ENCODE measurements at regions not wholly inside any gene's neighbourhood (a gene's known extent, or its start where the extent isn't known, plus 50 kb on each side); places are given as distances from the start of the nearest gene placed in this dataset.

GRCh38 chr6:91637217-91637616 is 1050.3 kb upstream of the MAP3K7 start:
- no peaks in the 10 kb centered on the region for H3K36me3 ChIP-seq (ENCODE audit: control insufficient read depth, insufficient read depth, low read length)
- no peak overlapping the region for H3K9ac ChIP-seq (ENCODE audit: low read depth, low read length)
- no peak overlapping the region for H3K4me3 ChIP-seq (ENCODE audit: low read depth, low read length)
- H3K27ac ChIP-seq (ENCODE audit: low read depth, low read length): no peak overlapping the region
- no peaks in the 10 kb centered on the region for H3K27me3 ChIP-seq (ENCODE audit: control insufficient read depth, insufficient read depth, low read length)
- H3K4me1 ChIP-seq (ENCODE audit: control insufficient read depth, insufficient read depth, low read length): peaks cover 22% of the 10 kb centered on the region
- no peaks in the 10 kb centered on the region for H3K9me3 ChIP-seq (ENCODE audit: control insufficient read depth, insufficient read depth, low read length)

GRCh38 chr6:91634791-91635190 is 1047.9 kb upstream of the MAP3K7 start:
- Histone ChIP-seq H3K27ac (ENCODE audit: low read depth, low read length) (peak overlapping the region; percentile 21), H3K9ac (ENCODE audit: low read depth, low read length) (no peak overlapping the region), H3K9me3 (ENCODE audit: control insufficient read depth, insufficient read depth, low read length) (no peaks in the 10 kb centered on the region), H3K27me3 (ENCODE audit: control insufficient read depth, insufficient read depth, low read length) (no peaks in the 10 kb centered on the region), H3K4me1 (ENCODE audit: control insufficient read depth, insufficient read depth, low read length) (peaks cover 22% of the 10 kb centered on the region), H3K36me3 (ENCODE audit: control insufficient read depth, insufficient read depth, low read length) (no peaks in the 10 kb centered on the region), H3K4me3 (ENCODE audit: low read depth, low read length) (no peak overlapping the region)

GRCh38 chr6:91633374-91634111 is 1046.7 kb upstream of the MAP3K7 start:
- Histone ChIP-seq H3K27me3 (ENCODE audit: control insufficient read depth, insufficient read depth, low read length) (no peaks in the 10 kb centered on the region), H3K27ac (ENCODE audit: low read depth, low read length) (peak overlapping the region; percentile 14), H3K9ac (ENCODE audit: low read depth, low read length) (no peak overlapping the region), H3K4me3 (ENCODE audit: low read depth, low read length) (no peak overlapping the region), H3K9me3 (ENCODE audit: control insufficient read depth, insufficient read depth, low read length) (no peaks in the 10 kb centered on the region), H3K4me1 (ENCODE audit: control insufficient read depth, insufficient read depth, low read length) (peaks cover 22% of the 10 kb centered on the region), H3K36me3 (ENCODE audit: control insufficient read depth, insufficient read depth, low read length) (no peaks in the 10 kb centered on the region)

GRCh38 chr6:91632308-91632707 is 1045.4 kb upstream of the MAP3K7 start:
- Histone ChIP-seq H3K27ac (ENCODE audit: low read depth, low read length) (no peak overlapping the region), H3K9ac (ENCODE audit: low read depth, low read length) (no peak overlapping the region), H3K4me1 (ENCODE audit: control insufficient read depth, insufficient read depth, low read length) (peaks cover 22% of the 10 kb centered on the region), H3K27me3 (ENCODE audit: control insufficient read depth, insufficient read depth, low read length) (no peaks in the 10 kb centered on the region), H3K9me3 (ENCODE audit: control insufficient read depth, insufficient read depth, low read length) (no peaks in the 10 kb centered on the region), H3K36me3 (ENCODE audit: control insufficient read depth, insufficient read depth, low read length) (no peaks in the 10 kb centered on the region), H3K4me3 (ENCODE audit: low read depth, low read length) (no peak overlapping the region)

GRCh38 chr6:91631227-91631626 is 1044.4 kb upstream of the MAP3K7 start:
- no peaks in the 10 kb centered on the region for H3K27me3 ChIP-seq (ENCODE audit: control insufficient read depth, insufficient read depth, low read length)
- H3K9ac ChIP-seq (ENCODE audit: low read depth, low read length): no peak overlapping the region
- H3K9me3 ChIP-seq (ENCODE audit: control insufficient read depth, insufficient read depth, low read length): no peaks in the 10 kb centered on the region
- H3K36me3 ChIP-seq (ENCODE audit: control insufficient read depth, insufficient read depth, low read length): no peaks in the 10 kb centered on the region
- H3K4me3 ChIP-seq (ENCODE audit: low read depth, low read length): no peak overlapping the region
- peaks cover 22% of the 10 kb centered on the region for H3K4me1 ChIP-seq (ENCODE audit: control insufficient read depth, insufficient read depth, low read length)
- no peak overlapping the region for H3K27ac ChIP-seq (ENCODE audit: low read depth, low read length)

- no peaks in the 10 kb centered on the region for H3K36me3 ChIP-seq (ENCODE audit: control insufficient read depth, insufficient read depth, low read length)
These were observed 1040.0 kb upstream of the MAP3K7 start for GRCh38 chr6:91626911-91627310.

GRCh38 chr6:91613481-91613880 is 1026.6 kb upstream of the MAP3K7 start:
- H3K4me3 ChIP-seq (ENCODE audit: low read depth, low read length): no peak overlapping the region
- no peak overlapping the region for H3K27ac ChIP-seq (ENCODE audit: low read depth, low read length)
- H3K27me3 ChIP-seq (ENCODE audit: control insufficient read depth, insufficient read depth, low read length): no peaks in the 10 kb centered on the region
- no peaks in the 10 kb centered on the region for H3K36me3 ChIP-seq (ENCODE audit: control insufficient read depth, insufficient read depth, low read length)
- H3K9me3 ChIP-seq (ENCODE audit: control insufficient read depth, insufficient read depth, low read length): no peaks in the 10 kb centered on the region
- no peak overlapping the region for H3K9ac ChIP-seq (ENCODE audit: low read depth, low read length)
- H3K4me1 ChIP-seq (ENCODE audit: control insufficient read depth, insufficient read depth, low read length): no peaks in the 10 kb centered on the region

More at GRCh38 chr6:91626911-91627310, 1040.0 kb upstream of the MAP3K7 start:
- Histone ChIP-seq H3K27me3 (ENCODE audit: control insufficient read depth, insufficient read depth, low read length) (no peaks in the 10 kb centered on the region), H3K4me3 (ENCODE audit: low read depth, low read length) (no peak overlapping the region), H3K4me1 (ENCODE audit: control insufficient read depth, insufficient read depth, low read length) (no peaks in the 10 kb centered on the region), H3K9ac (ENCODE audit: low read depth, low read length) (no peak overlapping the region), H3K9me3 (ENCODE audit: control insufficient read depth, insufficient read depth, low read length) (no peaks in the 10 kb centered on the region), H3K27ac (ENCODE audit: low read depth, low read length) (no peak overlapping the region)

GRCh38 chr6:91611190-91611589 is 1024.3 kb upstream of the MAP3K7 start:
- Histone ChIP-seq H3K27ac (ENCODE audit: low read depth, low read length) (no peak overlapping the region), H3K4me3 (ENCODE audit: low read depth, low read length) (no peak overlapping the region)

GRCh38 chr6:91608428-91608827 is 1021.6 kb upstream of the MAP3K7 start:
- no peaks in the 10 kb centered on the region for H3K27me3 ChIP-seq (ENCODE audit: control insufficient read depth, insufficient read depth, low read length)
- H3K36me3 ChIP-seq (ENCODE audit: control insufficient read depth, insufficient read depth, low read length): no peaks in the 10 kb centered on the region
- H3K9ac ChIP-seq (ENCODE audit: low read depth, low read length): no peak overlapping the region
- no peak overlapping the region for H3K4me3 ChIP-seq (ENCODE audit: low read depth, low read length)
- H3K27ac ChIP-seq (ENCODE audit: low read depth, low read length): no peak overlapping the region
- no peaks in the 10 kb centered on the region for H3K9me3 ChIP-seq (ENCODE audit: control insufficient read depth, insufficient read depth, low read length)
- H3K4me1 ChIP-seq (ENCODE audit: control insufficient read depth, insufficient read depth, low read length): no peaks in the 10 kb centered on the region

More at GRCh38 chr6:91611190-91611589, 1024.3 kb upstream of the MAP3K7 start:
- no peaks in the 10 kb centered on the region for H3K4me1 ChIP-seq (ENCODE audit: control insufficient read depth, insufficient read depth, low read length)
- H3K36me3 ChIP-seq (ENCODE audit: control insufficient read depth, insufficient read depth, low read length): no peaks in the 10 kb centered on the region
- H3K9me3 ChIP-seq (ENCODE audit: control insufficient read depth, insufficient read depth, low read length): no peaks in the 10 kb centered on the region
- H3K27me3 ChIP-seq (ENCODE audit: control insufficient read depth, insufficient read depth, low read length): no peaks in the 10 kb centered on the region
- no peak overlapping the region for H3K9ac ChIP-seq (ENCODE audit: low read depth, low read length)

- Histone ChIP-seq H3K27me3 (ENCODE audit: control insufficient read depth, insufficient read depth, low read length) (no peaks in the 10 kb centered on the region), H3K9me3 (ENCODE audit: control insufficient read depth, insufficient read depth, low read length) (no peaks in the 10 kb centered on the region), H3K27ac (ENCODE audit: low read depth, low read length) (no peak overlapping the region), H3K4me1 (ENCODE audit: control insufficient read depth, insufficient read depth, low read length) (no peaks in the 10 kb centered on the region), H3K4me3 (ENCODE audit: low read depth, low read length) (no peak overlapping the region), H3K9ac (ENCODE audit: low read depth, low read length) (no peak overlapping the region), H3K36me3 (ENCODE audit: control insufficient read depth, insufficient read depth, low read length) (no peaks in the 10 kb centered on the region)
These were observed 1019.5 kb upstream of the MAP3K7 start for GRCh38 chr6:91606148-91606901.

GRCh38 chr6:91600561-91600960 is 1013.7 kb upstream of the MAP3K7 start:
- Histone ChIP-seq H3K4me1 (ENCODE audit: control insufficient read depth, insufficient read depth, low read length) (no peaks in the 10 kb centered on the region), H3K27ac (ENCODE audit: low read depth, low read length) (no peak overlapping the region), H3K9ac (ENCODE audit: low read depth, low read length) (no peak overlapping the region), H3K9me3 (ENCODE audit: control insufficient read depth, insufficient read depth, low read length) (no peaks in the 10 kb centered on the region), H3K4me3 (ENCODE audit: low read depth, low read length) (no peak overlapping the region), H3K36me3 (ENCODE audit: control insufficient read depth, insufficient read depth, low read length) (no peaks in the 10 kb centered on the region), H3K27me3 (ENCODE audit: control insufficient read depth, insufficient read depth, low read length) (no peaks in the 10 kb centered on the region)

Data from HUES48 (cell line).